Suprapubic skin (tissue), 3 donors: ENCODE measurements at regions not wholly inside any gene's neighbourhood (a gene's known extent, or its start where the extent isn't known, plus 50 kb on each side); places are given as distances from the start of the nearest gene placed in this dataset.

Experiments
- CTCF ChIP-seq, 2 donors: fragments of 200-600 bp in 1 of 2; fragments of 450-650 bp in 1 of 2; sonication (generic) in 1 of 2; IDR thresholded peaks; one replicate each; pipeline ENCODE4 v1.5.1; 2016 to 2019; ENCODE audit warnings: antibody characterized with exemption in 2 of 2, mild to moderate bottlenecking in 1 of 2, moderate library complexity in 1 of 2
- EP300 ChIP-seq: sonication (generic); formaldehyde crosslinking; IDR thresholded peaks from one replicate; pipeline ENCODE4 v1.6.1; 2017; ENCODE audit warnings: antibody characterized with exemption
- POLR2A ChIP-seq, 2 donors: fragments of 450-650 bp; IDR thresholded peaks; one replicate each; pipeline ENCODE4 v1.6.1; 2017; ENCODE audit warnings: antibody characterized with exemption in 2 of 2, mild to moderate bottlenecking in 2 of 2, moderate library complexity in 2 of 2

DNA sequence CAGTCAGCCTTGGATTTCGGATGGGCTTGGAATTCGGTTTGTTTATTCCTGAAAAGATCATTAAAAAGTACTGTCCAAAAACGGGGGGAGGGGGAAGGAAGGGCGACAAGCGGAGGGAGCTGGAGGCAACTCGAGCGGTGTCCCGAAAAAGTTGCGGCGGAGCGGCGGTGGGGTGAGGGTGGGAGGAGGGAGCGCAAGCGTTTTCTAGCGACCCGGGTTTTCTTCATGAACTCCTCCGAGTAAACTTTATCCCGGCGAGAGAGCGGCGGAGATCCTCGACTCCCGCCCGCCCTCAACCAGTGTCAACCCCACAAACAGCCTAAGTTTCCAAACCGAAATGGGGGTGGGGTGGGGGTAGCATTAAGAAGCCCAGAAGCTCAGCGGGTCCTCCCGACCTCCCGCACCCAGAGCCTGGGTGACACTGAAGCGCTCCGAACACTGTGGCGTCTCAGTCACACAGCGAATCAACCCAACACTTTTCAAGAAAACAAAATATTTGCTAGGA lies 133.0 kb upstream of the C11orf58 start:
- TF ChIP-seq POLR2A (IDR thresholded peaks at IDR 0.05) (no peak), CTCF (IDR thresholded peaks at IDR 0.05) (no peak), EP300 (no peak)
